GM04503 (cell line): ENCODE measurements at regions not wholly inside any gene's neighbourhood (a gene's known extent, or its start where the extent isn't known, plus 50 kb on each side); places are given as distances from the start of the nearest gene placed in this dataset.
"Not testable (repeated sequence)": the region's sequence is repeated elsewhere in the genome, so short reads cannot be mapped to it uniquely, and the experiment has no call there.

Experiments used
- DNase-seq: peaks from one replicate; pipeline ENCODE4 v3.0.0-alpha.2; 2012; ENCODE audit warnings: low read depth

DNA sequence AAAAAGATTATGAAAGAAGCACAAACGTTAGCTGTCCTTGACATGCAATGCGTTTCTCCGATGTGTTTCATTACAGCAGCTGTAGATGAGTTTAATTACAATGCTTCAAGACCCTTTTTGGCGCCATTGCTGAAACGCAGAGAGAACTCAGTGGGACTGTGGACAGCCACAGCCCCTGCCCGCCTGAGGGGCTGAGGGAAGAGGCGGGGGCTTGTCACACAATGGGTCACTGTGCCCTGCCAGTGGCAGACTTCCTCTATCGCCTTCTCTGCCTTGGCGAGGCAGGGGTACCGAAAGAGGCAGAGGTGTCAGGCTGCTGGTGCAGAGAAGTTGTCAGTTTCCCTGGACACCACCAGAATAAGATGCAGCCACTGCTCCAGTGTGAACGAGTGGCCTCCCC is 252.0 kb downstream of the NR2F2 start:
- DNase-seq: no peak

DNA sequence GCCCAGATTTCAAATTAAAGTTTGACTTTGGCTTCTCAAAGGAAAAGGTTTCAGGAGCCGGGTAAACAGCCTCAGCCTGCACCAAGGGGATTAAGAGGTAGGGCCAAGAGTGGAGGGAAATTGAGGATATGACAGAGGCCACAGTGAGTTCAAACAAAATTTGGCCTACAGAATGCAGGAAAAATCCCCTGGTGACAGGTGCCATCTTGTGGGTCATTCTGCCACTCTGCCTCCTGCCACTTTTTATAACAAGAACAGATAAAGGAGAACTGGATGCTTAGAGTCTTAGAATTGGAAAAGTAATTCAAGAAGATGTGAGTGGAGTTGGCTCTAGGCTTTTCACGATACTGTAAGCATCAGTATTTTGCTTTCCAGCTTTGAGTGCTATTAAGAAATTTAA is 253.2 kb downstream of the NR2F2 start:
- DNase-seq: no peak

- no peak for DNase-seq
Observed at GRCh38 chr15:96585484-96586386, 255.2 kb downstream of the NR2F2 start.

GRCh38 chr15:96586901-96587300 is 256.4 kb downstream of the NR2F2 start:
- DNase-seq: no peak

DNA sequence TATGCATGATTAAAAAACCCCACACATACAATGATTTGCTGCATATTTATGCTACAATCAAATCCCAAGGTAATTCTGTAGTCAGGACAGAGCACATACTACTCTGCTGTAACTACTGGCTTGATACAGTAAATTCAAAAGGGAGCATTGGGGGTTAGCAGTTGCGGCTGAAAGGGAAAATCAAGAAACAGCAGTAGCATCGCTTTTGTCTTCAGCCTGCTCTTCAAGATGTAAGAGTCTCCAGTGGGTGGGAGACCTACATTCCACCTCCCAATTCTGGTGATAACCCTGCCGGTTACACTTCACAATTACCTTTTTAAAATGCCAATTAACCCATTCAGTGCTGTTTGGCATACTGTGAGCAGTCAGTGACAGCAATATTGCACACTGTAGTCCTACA is 259.4 kb downstream of the NR2F2 start:
- DNase-seq: no peak

GRCh38 chr15:96593735-96594134 is 263.2 kb downstream of the NR2F2 start:
- DNase-seq: no peak

GRCh38 chr15:96595951-96596350 is 265.5 kb downstream of the NR2F2 start:
- DNase-seq: no peak

DNA sequence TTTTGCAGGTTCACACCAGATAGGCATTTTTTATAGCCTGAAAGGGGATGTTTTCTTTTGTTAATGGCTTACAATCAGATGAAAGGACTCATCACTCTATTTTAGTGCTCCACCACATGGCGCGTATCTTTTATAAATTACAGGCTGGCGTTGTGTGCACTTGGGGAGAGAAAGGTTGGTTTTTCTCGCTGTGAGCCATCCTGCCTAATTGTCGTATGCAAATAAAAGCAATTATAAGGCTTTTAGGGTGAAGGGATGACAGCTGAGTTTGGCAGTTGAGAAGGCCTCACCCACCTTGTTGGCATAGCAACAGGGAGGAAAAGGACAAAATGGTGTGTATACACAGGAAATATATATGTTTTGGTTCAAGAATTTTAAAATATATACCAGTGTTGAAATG is 268.0 kb downstream of the NR2F2 start:
- DNase-seq: no peak

GRCh38 chr15:96599268-96599667 is 268.8 kb downstream of the NR2F2 start:
- no peak for DNase-seq

GRCh38 chr15:96600350-96600749 is 269.9 kb downstream of the NR2F2 start:
- DNase-seq: no peak

GRCh38 chr15:96606617-96607016 is 276.1 kb downstream of the NR2F2 start:
- DNase-seq: no peak

- DNase-seq: no peak
Observed at GRCh38 chr15:96610757-96611156, 280.3 kb downstream of the NR2F2 start.

GRCh38 chr15:96612917-96613316 is 282.4 kb downstream of the NR2F2 start:
- no peak for DNase-seq

- DNase-seq: no peak
Observed at GRCh38 chr15:96619174-96619573, 288.7 kb downstream of the NR2F2 start.

GRCh38 chr15:96622714-96623113 is 292.2 kb downstream of the NR2F2 start:
- DNase-seq: no peak

DNA sequence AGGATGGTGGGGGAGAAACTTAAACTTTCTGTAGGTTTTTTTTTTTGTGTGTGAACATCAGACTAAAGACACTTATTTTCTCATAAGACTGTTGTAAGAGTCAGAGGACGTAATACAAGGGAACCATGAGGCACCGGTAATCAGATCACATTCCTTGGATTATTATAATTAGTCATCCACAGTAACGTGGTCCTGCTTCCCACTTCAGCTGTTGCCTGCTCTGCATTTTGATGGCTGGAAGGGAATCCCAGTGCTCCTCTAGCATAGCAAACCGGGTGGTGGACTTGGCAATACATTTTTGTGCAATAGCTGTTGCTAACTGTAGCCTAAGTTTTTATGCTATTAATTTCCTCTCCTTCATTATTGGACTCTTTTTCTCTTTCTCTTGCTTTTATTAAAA is 294.8 kb downstream of the NR2F2 start:
- DNase-seq: no peak

- DNase-seq: no peak
Observed at GRCh38 chr15:96627031-96627568, 296.6 kb downstream of the NR2F2 start.

DNA sequence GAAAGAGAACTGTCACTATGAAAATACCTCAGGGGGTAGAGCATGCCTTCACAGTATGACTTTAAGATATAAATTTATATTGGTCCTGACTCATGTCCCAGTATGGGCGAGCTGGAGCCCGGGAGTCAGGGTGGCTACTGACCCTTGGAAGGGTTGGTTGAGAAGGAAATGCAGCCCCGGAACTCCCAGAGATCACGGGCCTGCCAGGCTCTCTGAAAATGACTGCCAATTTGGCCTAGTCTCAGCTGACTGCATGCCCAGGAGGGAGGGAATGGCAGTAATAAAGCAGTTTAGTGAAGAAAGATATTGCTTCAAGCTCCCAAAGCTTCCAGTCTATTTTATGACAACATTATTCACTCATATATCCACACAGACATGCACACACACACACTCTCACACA is 299.0 kb downstream of the NR2F2 start:
- no peak for DNase-seq

DNA sequence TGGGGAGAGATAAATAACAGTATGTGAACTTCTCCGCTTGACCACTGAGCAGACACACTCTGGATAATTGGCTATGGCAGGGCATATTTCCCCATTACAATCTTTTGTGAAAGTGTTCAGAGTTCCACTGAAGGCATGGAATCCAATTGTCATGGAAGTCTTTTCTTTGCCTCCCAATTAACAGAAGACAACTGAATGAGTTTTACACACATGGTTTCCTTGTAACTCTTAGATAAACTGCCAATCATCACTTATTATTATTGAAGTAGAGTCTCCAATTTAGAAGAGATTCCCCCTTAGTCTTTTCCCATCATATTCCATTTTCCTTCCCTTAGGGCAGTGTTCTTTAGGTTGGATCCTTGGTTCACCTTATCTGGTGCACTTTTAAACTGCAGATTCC is 308.3 kb downstream of the NR2F2 start:
- no peak for DNase-seq

GRCh38 chr15:96645796-96646195 is 315.3 kb downstream of the NR2F2 start:
- DNase-seq: no peak

DNA sequence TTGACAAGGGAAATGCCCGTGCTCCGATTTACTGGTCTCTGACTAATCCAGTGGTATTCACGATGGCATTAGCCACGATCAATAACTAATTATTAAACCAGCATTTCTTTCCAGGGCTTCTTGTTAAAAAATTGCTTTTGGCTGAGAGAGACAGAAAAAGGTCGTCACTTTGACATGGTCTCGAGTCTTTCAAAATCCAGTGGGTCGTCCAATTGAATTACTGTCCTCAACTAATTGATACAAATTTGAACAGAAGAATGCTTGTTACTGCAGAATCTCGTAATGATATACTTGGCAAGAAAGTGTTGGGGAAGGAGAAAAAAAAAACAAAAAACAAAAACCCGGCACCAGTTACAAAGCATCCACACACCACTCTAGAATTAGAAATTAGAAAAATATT is 318.4 kb downstream of the NR2F2 start:
- no peak for DNase-seq

DNA sequence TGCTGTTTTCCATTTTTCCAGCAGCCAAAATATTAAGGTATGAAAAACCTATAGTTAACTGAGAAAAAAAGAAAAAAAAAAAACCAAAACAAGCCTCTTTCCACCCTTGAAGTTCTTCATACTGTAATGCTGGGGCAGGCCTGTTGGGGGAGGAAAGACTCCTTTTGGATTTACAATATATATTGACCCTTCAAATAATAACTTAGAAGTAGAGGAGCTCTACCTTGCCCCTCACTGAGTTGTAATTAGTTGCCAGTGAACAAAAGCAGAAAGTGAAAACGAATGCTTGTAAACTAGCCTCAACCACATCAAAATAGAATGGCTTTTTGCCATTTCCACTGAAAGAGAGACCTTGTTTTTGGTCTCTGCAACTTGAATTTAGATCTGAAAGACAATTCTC is 326.6 kb downstream of the NR2F2 start:
- no peak for DNase-seq

- DNase-seq: not testable (repeated sequence)
Observed at GRCh38 chr15:96666979-96667378, 336.5 kb downstream of the NR2F2 start.

- DNase-seq: no peak
Observed at GRCh38 chr15:96670389-96670788, 339.9 kb downstream of the NR2F2 start.
